ENCODE measurements at regions not wholly inside any gene's neighbourhood (a gene's known extent, or its start where the extent isn't known, plus 50 kb on each side); places are given as distances from the start of the nearest gene placed in this dataset.
"Not testable (repeated sequence)": the region's sequence is repeated elsewhere in the genome, so short reads cannot be mapped to it uniquely, and the experiment has no call there.

GRCh38 chr10:45095286-45095685 is 94.6 kb downstream of the ZNF22 start:
- no peaks in the 10 kb centered on the region for H3K36me3 Mint-ChIP-seq (ENCODE audit: unreplicated experiment)
- no peaks in the 10 kb centered on the region for H3K27me3 Mint-ChIP-seq (ENCODE audit: unreplicated experiment)
- H3K4me1 Mint-ChIP-seq (ENCODE audit: low read depth, unreplicated experiment) = peaks cover 6% of the 10 kb centered on the region
- H3K9me3 Mint-ChIP-seq (ENCODE audit: unreplicated experiment) = no peaks in the 10 kb centered on the region
- DNase-seq = no peak
- no peak overlapping the region for H3K4me3 Mint-ChIP-seq (ENCODE audit: unreplicated experiment)
- H3K27ac Mint-ChIP-seq (ENCODE audit: unreplicated experiment) = no peak overlapping the region
- TF ChIP-seq, protein P1, sequence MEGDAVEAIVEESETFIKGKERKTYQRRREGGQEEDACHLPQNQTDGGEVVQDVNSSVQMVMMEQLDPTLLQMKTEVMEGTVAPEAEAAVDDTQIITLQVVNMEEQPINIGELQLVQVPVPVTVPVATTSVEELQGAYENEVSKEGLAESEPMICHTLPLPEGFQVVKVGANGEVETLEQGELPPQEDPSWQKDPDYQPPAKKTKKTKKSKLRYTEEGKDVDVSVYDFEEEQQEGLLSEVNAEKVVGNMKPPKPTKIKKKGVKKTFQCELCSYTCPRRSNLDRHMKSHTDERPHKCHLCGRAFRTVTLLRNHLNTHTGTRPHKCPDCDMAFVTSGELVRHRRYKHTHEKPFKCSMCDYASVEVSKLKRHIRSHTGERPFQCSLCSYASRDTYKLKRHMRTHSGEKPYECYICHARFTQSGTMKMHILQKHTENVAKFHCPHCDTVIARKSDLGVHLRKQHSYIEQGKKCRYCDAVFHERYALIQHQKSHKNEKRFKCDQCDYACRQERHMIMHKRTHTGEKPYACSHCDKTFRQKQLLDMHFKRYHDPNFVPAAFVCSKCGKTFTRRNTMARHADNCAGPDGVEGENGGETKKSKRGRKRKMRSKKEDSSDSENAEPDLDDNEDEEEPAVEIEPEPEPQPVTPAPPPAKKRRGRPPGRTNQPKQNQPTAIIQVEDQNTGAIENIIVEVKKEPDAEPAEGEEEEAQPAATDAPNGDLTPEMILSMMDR (IDR thresholded peaks at IDR 0.05; ENCODE audit: partially characterized antibody, unreplicated experiment) = no peak

DNA sequence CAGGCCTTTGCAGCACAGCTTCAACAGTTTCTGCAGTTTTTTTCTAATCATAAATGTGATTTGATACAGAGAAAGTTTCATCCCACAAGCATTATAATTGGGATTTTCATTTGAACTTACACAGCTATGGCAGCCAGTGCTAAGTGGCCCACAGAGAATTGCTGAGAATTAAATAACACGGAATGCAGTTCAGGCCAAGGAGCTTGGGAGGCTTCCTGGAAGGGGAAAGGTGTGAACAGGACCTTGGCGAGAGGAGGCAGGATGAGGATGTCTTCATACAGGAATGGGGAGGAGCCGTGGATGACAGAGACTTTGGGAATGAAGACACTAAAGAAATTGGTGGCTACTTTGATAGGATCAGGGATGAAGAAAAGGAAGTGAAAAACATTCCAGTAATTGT is 95.3 kb downstream of the ZNF22 start:
- Mint-ChIP-seq H3K27ac (ENCODE audit: unreplicated experiment) (no peak overlapping the region), H3K36me3 (ENCODE audit: unreplicated experiment) (no peaks in the 10 kb centered on the region), H3K4me3 (ENCODE audit: unreplicated experiment) (no peak overlapping the region), H3K9me3 (ENCODE audit: unreplicated experiment) (no peaks in the 10 kb centered on the region), H3K4me1 (ENCODE audit: low read depth, unreplicated experiment) (peaks cover 4% of the 10 kb centered on the region), H3K27me3 (ENCODE audit: unreplicated experiment) (no peaks in the 10 kb centered on the region)
- no peak for DNase-seq
- TF ChIP-seq, protein P1 (IDR thresholded peaks at IDR 0.05; ENCODE audit: partially characterized antibody, unreplicated experiment) = no peak

GRCh38 chr10:45100429-45100828 is 99.7 kb downstream of the ZNF22 start:
- Mint-ChIP-seq H3K27ac (ENCODE audit: unreplicated experiment) (no peak overlapping the region), H3K9me3 (ENCODE audit: unreplicated experiment) (no peaks in the 10 kb centered on the region), H3K4me3 (ENCODE audit: unreplicated experiment) (no peak overlapping the region), H3K27me3 (ENCODE audit: unreplicated experiment) (peaks cover 3% of the 10 kb centered on the region), H3K36me3 (ENCODE audit: unreplicated experiment) (peaks cover 4% of the 10 kb centered on the region), H3K4me1 (ENCODE audit: low read depth, unreplicated experiment) (no peaks in the 10 kb centered on the region)
- TF ChIP-seq, protein P1 (IDR thresholded peaks at IDR 0.05; ENCODE audit: partially characterized antibody, unreplicated experiment) = no peak
- DNase-seq = no peak

DNA sequence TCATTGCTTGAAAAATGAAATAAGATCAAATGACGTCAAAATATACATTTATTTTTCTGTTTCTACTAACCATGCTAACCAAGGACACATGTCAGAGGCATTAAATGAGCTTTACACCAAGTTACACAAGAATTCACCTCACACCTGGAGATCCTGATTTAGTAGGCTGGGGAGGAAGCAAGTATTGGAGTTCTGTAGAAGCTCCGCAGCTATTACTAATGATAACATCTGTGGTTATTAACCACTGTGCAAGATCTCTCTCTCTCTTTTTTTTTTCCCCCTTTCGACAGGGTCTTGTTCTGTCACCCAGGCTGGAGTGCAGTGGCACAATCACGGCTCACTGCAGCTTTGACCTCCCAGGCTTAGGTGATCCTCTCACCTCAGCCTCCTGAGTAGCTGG is 104.0 kb downstream of the ZNF22 start:
- Mint-ChIP-seq H3K27me3 (ENCODE audit: unreplicated experiment) (peaks cover 3% of the 10 kb centered on the region), H3K27ac (ENCODE audit: unreplicated experiment) (no peak overlapping the region), H3K4me3 (ENCODE audit: unreplicated experiment) (no peak overlapping the region), H3K4me1 (ENCODE audit: low read depth, unreplicated experiment) (no peaks in the 10 kb centered on the region), H3K36me3 (ENCODE audit: unreplicated experiment) (peaks cover 4% of the 10 kb centered on the region), H3K9me3 (ENCODE audit: unreplicated experiment) (no peaks in the 10 kb centered on the region)
- TF ChIP-seq, protein P1 (IDR thresholded peaks at IDR 0.05; ENCODE audit: partially characterized antibody, unreplicated experiment) = no peak
- no peak for DNase-seq

- not testable (repeated sequence) for H3K36me3 Mint-ChIP-seq (ENCODE audit: unreplicated experiment); DNase-seq; H3K4me1 Mint-ChIP-seq (ENCODE audit: low read depth, unreplicated experiment); H3K4me3 Mint-ChIP-seq (ENCODE audit: unreplicated experiment); H3K27ac Mint-ChIP-seq (ENCODE audit: unreplicated experiment); H3K9me3 Mint-ChIP-seq (ENCODE audit: unreplicated experiment); H3K27me3 Mint-ChIP-seq (ENCODE audit: unreplicated experiment)
Observed at GRCh38 chr10:45105309-45105708, 104.6 kb downstream of the ZNF22 start.

Measured in glutamatergic neuron (in vitro differentiated cells).